ENCODE measurements at regions not wholly inside any gene's neighbourhood (a gene's known extent, or its start where the extent isn't known, plus 50 kb on each side); places are given as distances from the start of the nearest gene placed in this dataset.

DNA sequence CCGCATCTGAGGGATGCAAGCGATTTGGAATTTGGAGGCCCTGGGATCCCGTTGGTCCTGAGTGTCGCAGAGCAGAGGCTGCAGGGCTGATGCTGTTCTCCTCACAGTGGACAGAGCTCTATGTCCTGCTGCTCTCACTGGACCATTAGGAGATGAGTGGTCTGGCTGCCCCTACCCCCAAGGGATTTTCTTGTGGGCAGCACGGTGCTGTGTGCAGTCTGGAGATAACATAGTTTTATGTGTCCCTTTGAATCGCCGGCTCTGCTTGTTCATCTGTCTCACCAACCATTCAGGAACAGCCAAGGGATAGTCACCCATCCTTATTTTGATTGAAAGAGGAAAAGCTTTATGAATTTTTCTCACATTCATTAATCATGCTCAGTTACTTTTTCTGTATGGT is 49.9 kb downstream of the CHRM3 start:
- no peak for DNase-seq (ENCODE audit: low read depth)

GRCh38 chr1:239437822-239438221 is 51.5 kb downstream of the CHRM3 start:
- DNase-seq (ENCODE audit: low read depth) = no peak

DNA sequence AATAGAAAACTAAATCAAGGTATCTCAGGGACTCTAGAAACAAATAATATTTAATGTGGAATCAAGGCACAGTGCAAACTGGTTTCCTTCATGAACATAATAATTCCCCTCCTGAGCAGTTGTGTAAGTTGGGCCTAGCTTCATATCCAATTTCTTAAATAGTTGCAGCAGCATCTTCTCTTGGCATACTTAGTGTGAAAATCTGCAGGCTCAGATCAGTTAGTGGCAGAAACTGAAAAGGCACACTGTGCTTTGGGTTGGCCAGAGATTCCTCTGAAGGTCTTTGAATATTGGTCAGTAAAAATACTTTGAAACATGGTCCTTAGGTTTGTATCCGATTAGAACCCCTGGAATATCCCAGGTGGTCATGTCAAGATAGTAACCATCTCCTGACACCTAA is 52.5 kb downstream of the CHRM3 start:
- DNase-seq (ENCODE audit: low read depth) = no peak

- DNase-seq (ENCODE audit: low read depth) = no peak
These were observed 57.0 kb downstream of the CHRM3 start for GRCh38 chr1:239443361-239443760.

GRCh38 chr1:239446611-239447010 is 60.2 kb downstream of the CHRM3 start:
- no peak for DNase-seq (ENCODE audit: low read depth)

GRCh38 chr1:239448911-239449310 is 62.5 kb downstream of the CHRM3 start:
- DNase-seq (ENCODE audit: low read depth) = no peak

GRCh38 chr1:239455743-239456142 is 69.4 kb downstream of the CHRM3 start:
- DNase-seq (ENCODE audit: low read depth) = no peak

DNA sequence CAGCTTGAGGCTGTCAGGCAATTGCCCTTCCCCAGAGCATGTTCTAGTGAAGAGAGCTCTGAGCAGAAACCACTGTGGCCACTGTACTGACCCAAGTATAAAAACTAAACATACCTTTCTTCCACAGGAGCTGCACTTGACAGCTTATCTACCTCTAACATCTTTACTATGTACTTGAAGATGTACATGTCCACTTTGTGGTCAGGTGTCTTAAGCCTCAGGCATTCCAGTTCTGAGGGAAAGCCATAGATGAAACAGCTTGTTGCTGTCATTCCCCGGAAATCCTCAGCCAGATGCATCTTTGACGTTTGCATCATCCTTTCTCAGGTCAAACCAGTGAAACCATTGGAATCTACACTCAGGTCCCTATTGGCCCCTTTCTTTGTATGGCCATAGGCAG is 70.4 kb downstream of the CHRM3 start:
- no peak for DNase-seq (ENCODE audit: low read depth)

- no peak for DNase-seq (ENCODE audit: low read depth)
These were observed 71.2 kb downstream of the CHRM3 start for GRCh38 chr1:239457491-239458143.

DNA sequence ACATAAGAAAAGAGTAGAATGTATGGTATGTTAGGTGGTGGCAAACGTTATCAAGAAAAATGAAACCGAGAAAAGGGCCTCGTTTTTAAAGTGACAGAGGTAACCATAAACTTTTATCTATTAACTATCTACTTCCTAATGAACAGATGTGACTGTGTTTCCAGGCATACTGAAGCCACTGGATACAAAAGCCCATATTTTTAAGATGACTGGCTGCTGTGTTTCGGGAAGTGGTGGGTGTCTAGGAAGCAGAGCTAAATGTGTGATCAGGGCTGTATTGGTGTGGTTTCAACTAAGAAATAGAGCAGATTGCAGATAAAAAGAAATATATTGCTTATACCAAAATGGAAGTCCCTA is 71.8 kb downstream of the CHRM3 start:
- DNase-seq (ENCODE audit: low read depth) = no peak

- DNase-seq (ENCODE audit: low read depth) = no peak
These were observed 81.4 kb downstream of the CHRM3 start for GRCh38 chr1:239467730-239468129.

DNA sequence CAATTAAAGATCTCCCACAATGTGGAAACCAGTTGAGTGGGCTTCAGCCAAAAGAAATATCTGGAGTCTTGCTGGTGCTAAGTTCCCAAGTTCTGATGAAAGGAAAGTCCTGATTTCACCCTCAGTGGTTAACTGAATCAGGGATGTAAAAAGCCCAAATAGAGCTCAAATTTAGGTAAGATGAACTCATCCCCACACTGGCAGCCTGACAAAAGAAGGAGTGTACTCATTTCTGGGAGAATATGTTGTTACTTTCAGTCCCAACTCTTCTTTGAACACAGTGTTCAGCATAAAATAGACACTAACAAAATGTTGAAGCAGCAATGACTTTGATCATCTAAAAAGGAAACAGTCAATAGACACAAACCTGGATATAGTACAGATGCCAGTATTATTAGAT is 91.7 kb downstream of the CHRM3 start:
- DNase-seq (ENCODE audit: low read depth) = no peak

DNA sequence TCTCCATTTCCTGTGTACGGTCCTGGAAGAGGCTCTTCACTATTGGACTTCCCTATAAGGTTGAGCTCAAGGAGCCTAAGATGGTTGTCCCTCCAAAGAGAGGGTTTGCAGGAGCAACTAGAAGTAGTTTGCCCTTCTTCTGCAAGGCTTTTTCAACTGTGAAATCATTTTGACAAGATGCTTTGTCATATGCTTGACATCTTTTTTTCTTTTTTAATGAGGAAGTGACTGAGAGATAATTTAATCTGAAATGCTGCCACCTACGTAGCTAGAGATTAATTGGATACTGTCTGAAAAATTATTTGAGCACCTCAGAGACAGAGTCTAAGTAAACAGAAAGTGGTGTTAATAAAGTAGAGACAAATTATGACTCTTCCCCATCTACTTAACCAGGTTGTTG is 97.0 kb downstream of the CHRM3 start:
- no peak for DNase-seq (ENCODE audit: low read depth)

DNA sequence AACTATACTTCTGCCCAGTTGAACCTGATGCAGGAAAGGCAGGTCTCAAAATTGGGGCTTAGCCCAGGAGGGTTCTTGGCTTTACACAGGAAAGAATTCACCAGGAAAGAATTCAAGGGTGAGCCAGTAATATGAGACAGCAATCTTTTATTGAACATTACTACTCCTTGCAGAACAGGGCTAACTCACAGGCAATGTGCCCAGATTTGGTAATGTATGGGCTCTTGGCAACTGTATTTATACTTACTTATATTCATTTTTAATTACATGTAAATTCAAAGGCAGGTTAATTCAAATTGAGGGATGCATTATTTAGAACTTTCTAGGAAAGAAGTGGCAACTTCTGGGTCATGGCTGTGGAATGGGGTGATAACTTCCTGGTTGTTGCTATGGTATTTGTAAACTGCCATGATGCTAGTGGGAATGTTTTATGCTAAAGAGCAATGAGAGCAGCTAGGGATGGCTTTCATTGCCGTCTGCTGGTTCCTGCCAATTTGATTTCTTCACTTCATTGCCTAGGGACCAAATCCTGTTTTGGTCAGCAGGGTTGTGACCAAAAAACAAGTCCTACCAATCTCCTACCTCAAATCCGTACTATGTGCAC is 107.5 kb downstream of the CHRM3 start:
- DNase-seq (ENCODE audit: low read depth) = no peak

- no peak for DNase-seq (ENCODE audit: low read depth)
These were observed 118.7 kb downstream of the CHRM3 start for GRCh38 chr1:239505094-239505493.

- DNase-seq (ENCODE audit: low read depth) = no peak
These were observed 121.5 kb downstream of the CHRM3 start for GRCh38 chr1:239507826-239508225.

DNA sequence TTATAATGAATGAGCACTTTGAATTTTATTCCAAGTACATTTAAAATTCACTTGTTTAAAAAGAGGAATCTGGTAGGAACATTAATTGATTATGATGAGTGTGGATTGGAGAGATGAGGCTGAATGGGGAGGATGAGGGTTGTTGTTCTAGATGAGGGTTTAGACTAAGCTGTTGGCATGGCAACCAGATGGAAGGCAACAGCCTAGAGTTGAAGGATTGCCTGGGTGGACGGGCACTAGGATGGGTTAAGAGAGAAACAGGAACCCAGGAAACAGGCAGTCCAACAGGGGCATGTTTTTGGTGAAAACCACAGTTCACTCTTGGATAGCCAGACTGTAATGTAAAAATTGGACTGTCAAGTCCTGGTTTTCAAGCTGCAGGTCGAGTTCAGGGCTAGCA is 125.5 kb downstream of the CHRM3 start:
- no peak for DNase-seq (ENCODE audit: low read depth)

- DNase-seq (ENCODE audit: low read depth) = no peak
These were observed 130.2 kb downstream of the CHRM3 start for GRCh38 chr1:239516579-239516978.

DNA sequence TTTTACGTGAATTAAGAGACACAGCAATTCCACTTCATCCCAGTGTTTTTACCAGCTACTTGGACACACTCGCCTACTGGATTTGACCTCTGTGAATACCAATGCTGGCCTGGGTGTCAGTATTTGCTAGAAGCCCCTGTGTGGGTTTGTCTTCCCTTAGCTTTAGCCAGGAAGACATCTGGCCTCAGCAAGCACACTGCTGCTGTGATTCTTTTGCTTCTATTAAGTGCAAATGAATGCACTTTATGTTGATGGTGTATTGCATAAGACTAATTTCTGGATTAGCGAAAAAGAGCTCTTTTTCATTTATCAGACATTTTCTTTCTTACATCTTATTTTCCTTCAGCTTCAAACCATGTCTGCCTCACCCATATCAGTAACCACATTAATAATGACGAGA is 140.0 kb downstream of the CHRM3 start:
- no peak for DNase-seq (ENCODE audit: low read depth)

DNA sequence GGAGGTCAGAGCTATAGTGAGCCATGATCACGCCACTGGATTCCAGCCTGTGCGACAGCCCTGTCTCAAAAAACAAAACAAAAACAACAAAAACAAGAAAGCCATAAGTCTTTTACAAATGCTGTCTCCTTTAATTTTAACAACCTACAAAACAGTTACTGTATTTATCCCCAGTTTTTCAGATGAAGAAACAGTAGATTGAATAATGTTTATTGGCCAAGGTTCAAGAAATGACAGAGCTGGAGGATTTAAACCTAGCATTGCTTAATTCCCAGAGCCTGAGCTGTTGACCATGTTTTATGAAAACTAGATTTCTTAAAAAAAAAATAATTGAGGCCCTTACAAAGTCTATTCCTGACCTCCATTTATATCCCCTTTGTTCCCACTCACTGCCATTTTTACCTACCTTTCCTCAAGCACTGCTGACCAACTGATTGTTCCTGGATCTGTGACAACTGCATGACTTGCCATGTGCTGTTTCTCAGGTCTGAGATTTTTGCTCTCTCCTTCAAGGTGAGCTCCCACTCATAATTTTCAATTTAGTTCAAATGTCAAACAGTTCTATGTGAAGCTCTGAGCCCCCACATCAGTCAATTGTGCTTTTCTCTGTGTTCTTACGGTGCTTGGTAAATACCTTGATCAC is 140.8 kb downstream of the CHRM3 start:
- DNase-seq (ENCODE audit: low read depth) = no peak

DNA sequence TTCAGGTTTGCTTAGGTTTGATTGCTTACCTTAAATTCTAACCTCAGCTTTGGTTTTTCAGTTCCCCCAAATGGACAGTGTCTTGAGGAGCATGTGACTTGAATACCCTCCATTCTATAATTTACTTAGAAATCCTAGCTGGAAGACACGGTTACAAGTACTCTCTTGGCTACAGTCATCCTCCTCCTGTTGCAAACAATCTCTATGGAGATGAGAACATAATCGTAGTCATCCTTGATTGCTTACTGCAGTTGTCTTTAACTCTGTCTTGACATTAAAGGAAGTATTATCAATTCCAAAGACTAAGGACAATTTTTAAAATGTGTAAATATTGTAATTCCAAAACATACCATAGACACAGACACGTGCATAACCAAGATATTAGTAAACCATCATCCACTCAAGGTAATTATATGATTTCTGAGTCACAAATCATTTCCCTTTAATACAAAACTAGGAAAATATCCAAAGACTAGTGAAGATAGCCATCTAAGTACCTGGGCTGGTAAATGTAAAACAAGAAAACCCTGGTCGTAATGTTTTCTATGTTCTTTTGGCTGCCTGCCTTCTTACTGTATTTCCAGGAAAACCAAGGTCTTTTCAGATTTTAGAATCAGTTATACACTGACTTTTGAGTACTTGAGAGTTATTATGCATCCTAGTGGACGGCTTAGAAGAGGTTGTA is 149.9 kb downstream of the CHRM3 start:
- no peak for DNase-seq (ENCODE audit: low read depth)

- no peak for DNase-seq (ENCODE audit: low read depth)
These were observed 151.4 kb downstream of the CHRM3 start for GRCh38 chr1:239537795-239538194.

DNA sequence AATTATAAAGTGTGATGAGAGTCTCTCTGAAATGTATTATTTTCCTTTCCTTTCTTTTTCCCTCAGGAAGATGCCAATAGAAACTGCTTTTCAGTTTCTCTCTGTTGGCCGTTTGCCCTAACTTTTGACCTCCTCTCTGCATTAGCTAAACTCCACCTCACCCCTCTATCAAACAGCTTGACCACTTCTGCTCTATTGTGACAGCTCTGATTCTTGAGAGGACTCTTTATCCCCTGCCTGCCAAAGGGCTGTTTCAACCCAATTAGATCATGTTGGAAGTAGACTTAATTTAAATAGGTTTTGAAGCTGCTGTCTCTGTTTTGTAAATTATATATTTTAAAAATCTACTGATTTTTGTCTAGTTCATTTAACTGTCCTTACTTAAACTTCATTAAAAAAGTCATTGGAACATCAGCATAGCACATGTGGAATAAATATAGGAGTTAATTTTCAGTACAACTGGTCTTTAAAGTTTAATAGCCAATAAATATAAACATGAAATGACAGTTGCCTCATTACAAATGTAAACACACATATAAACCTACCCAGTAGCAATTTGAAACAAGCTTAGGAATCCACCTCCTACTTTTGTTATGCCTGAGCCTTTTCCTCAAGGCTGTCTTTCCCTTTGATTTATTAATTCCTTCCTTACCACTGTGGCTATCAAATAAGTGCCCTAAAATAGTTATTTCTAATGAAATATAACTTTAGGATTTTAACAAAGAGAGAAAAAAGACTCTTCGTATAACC is 152.0 kb downstream of the CHRM3 start:
- no peak for DNase-seq (ENCODE audit: low read depth)

Data from GM04504 (cell line).